ENCODE measurements at regions not wholly inside any gene's neighbourhood (a gene's known extent, or its start where the extent isn't known, plus 50 kb on each side); places are given as distances from the start of the nearest gene placed in this dataset.

DNA sequence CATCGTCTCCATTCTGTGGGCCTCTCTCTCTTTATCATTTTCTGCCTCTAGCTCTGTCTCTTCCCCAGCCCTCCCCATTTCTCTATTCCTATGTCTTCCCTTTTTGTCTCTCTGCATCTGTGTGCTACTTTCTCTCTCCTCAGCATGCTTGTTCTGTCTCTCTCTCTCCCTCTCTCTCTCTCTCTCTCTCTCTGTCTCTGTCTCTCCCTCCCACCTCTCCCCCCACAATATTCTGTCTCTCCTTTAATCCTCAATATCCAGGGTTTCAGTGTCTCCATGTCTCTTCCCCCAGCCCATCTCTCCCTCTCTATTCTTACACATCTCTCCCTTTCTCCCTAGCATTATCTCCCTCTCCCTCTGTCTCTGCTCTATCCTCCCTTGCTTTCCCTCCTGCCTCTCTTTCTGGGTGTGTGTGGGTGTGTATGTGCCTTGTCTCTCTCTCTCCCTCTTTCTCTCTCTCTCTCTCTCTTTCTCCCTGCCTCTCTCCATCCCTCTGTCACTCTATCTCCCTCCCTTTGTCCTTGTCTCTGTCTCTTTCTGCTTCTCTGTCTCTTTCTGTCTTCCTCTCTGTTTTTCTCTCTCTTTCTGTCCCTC is 76.9 kb upstream of the SIRPA start:
- TF ChIP-seq, protein P1, sequence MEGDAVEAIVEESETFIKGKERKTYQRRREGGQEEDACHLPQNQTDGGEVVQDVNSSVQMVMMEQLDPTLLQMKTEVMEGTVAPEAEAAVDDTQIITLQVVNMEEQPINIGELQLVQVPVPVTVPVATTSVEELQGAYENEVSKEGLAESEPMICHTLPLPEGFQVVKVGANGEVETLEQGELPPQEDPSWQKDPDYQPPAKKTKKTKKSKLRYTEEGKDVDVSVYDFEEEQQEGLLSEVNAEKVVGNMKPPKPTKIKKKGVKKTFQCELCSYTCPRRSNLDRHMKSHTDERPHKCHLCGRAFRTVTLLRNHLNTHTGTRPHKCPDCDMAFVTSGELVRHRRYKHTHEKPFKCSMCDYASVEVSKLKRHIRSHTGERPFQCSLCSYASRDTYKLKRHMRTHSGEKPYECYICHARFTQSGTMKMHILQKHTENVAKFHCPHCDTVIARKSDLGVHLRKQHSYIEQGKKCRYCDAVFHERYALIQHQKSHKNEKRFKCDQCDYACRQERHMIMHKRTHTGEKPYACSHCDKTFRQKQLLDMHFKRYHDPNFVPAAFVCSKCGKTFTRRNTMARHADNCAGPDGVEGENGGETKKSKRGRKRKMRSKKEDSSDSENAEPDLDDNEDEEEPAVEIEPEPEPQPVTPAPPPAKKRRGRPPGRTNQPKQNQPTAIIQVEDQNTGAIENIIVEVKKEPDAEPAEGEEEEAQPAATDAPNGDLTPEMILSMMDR (IDR thresholded peaks at IDR 0.05; ENCODE audit: unreplicated experiment): no peak
- no TSS peak for BruUV-seq (replicated peaks)
- intact Hi-C loops (cut with micrococcal nuclease): no loop called here
- Mint-ChIP-seq H3K9me3 (ENCODE audit: unreplicated experiment) (peaks cover 5% of the 10 kb centered on the region), H3K4me3 (ENCODE audit: unreplicated experiment) (no peak overlapping the region), H3K36me3 (ENCODE audit: insufficient read depth, unreplicated experiment) (no peaks in the 10 kb centered on the region), H3K4me1 (ENCODE audit: insufficient read depth, unreplicated experiment) (peaks cover 41% of the 10 kb centered on the region), H3K27ac (ENCODE audit: low read depth, unreplicated experiment) (no peak overlapping the region), H3K27me3 (ENCODE audit: insufficient read depth, unreplicated experiment) (no peaks in the 10 kb centered on the region)
- POLR2A ChIA-PET: interaction anchor here (1.0 kb wide), 1 partner anchor 9 kb away, joined by 3 read pairs; no protein-coding TSS in a partner anchor
- CTCF ChIA-PET: interaction anchor here (0.7 kb wide), 1 partner anchor 429 kb away, joined by 3 read pairs; no protein-coding TSS in a partner anchor
- no peak for DNase-seq (ENCODE audit: unreplicated experiment)

DNA sequence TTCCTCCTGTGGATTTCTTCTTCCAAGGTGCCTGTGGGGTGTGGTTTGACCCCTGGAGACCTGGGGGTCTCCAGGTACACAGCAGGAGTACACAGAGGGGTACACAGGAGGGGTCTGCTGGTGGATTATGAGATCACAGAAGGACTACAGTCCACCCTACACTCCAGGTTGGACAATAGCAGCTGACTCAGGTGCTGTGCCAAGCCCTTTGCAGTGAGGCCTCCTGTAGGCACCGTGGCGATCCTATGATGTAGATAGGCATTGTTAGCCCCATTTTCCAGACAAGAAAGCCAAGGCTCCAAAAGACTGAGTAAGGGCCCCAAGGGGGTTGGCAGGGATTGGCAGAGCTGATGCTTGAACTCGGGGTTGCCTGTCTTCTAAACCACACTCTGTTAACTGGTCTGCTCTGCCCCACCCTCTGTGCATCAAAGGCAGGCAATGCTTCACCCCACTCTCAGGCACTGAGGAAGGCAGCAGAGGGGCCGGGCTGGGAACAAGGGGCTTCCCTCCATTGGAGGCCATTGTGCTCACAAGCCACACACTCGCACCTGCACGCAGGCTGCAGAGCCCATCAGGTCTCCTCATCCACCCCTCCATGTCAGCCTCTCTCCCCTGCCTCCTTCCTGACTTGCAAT is 77.5 kb upstream of the SIRPA start:
- TF ChIP-seq, protein P1 (IDR thresholded peaks at IDR 0.05; ENCODE audit: unreplicated experiment): no peak
- no peak overlapping the region for H3K27ac Mint-ChIP-seq (ENCODE audit: low read depth, unreplicated experiment)
- peaks cover 5% of the 10 kb centered on the region for H3K9me3 Mint-ChIP-seq (ENCODE audit: unreplicated experiment)
- intact Hi-C loops (cut with micrococcal nuclease): no loop called here
- DNase-seq (ENCODE audit: unreplicated experiment): no peak
- ChIA-PET POLR2A (interaction anchor here (1.4 kb wide), 1 partner anchor 10 kb away, joined by 5 read pairs; no protein-coding TSS in a partner anchor), CTCF (interaction anchor here (0.7 kb wide), 1 partner anchor 430 kb away, joined by 3 read pairs; no protein-coding TSS in a partner anchor)
- BruUV-seq (replicated peaks): no TSS peak
- H3K27me3 Mint-ChIP-seq (ENCODE audit: insufficient read depth, unreplicated experiment): no peaks in the 10 kb centered on the region
- H3K4me3 Mint-ChIP-seq (ENCODE audit: unreplicated experiment): no peak overlapping the region
- H3K4me1 Mint-ChIP-seq (ENCODE audit: insufficient read depth, unreplicated experiment): peaks cover 43% of the 10 kb centered on the region
- H3K36me3 Mint-ChIP-seq (ENCODE audit: insufficient read depth, unreplicated experiment): no peaks in the 10 kb centered on the region

DNA sequence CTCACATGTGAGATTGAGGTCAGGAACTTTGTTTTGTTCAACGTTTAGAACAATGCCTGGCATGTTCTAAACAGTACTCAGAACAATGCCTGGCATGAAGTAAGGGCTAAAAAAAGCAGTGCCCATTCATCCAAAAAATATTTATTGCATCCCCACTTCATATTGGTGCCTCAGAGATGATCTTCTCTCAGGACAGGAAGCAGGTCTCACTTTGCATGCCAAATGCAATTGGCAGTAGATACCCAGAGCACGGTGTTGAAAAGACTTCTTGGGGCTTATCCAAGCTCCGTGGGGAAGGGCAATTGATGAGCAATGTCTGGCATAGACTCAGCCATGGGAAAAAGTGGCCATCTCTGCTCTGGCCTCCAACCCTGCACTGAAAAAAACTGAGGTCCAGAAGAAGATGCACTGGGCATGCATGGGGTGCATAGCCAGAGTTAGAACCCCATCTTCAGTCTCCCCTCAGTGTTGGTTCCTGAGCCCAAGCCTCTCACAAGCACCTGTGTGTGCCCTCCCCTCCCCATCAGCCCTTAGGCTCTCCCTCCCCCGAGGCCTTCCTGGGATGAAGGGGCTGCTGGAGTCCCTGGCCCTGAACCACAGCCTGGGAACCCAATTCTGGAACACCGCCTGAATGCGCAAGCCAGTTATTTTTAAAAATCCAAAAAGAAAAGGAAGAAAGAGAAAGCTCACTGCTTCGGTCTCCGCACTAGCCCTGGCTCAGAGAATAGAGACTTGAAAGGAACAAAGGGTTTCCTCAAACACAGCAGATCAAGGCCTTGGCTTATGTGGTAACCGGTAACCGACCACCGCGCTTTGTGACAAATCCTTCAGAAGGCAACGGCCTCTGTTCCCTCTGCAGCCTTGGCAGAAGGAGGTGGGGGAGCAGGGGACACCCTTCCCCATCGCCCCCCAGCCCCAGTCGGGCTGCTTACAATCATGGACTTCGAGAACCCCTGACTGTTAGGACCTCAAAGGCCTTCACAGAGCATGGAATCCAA is 78.5 kb upstream of the SIRPA start:
- Mint-ChIP-seq H3K4me1 (ENCODE audit: insufficient read depth, unreplicated experiment) (peaks cover 43% of the 10 kb centered on the region), H3K27me3 (ENCODE audit: insufficient read depth, unreplicated experiment) (no peaks in the 10 kb centered on the region), H3K36me3 (ENCODE audit: insufficient read depth, unreplicated experiment) (no peaks in the 10 kb centered on the region), H3K4me3 (ENCODE audit: unreplicated experiment) (no peak overlapping the region), H3K27ac (ENCODE audit: low read depth, unreplicated experiment) (no peak overlapping the region), H3K9me3 (ENCODE audit: unreplicated experiment) (no peaks in the 10 kb centered on the region)
- BruUV-seq (replicated peaks): no TSS peak
- DNase-seq (ENCODE audit: unreplicated experiment): peak; percentile 92
- TF ChIP-seq, protein P1 (IDR thresholded peaks at IDR 0.05; ENCODE audit: unreplicated experiment): no peak
- CTCF ChIA-PET: interaction anchor here (1.0 to 1.4 kb wide), 2 partner anchors 18 to 40 kb away, joined by 4 to 6 read pairs; no protein-coding TSS in a partner anchor
- intact Hi-C loops (cut with micrococcal nuclease): no loop called here
- POLR2A ChIA-PET: interaction anchor here (0.6 to 1.4 kb wide), 6 partner anchors 11 to 655 kb away, joined by 3 to 5 read pairs (median 4); no protein-coding TSS in a partner anchor

Measured in MCF 10A (cell line).